GM12872 (cell line): ENCODE measurements at regions not wholly inside any gene's neighbourhood (a gene's known extent, or its start where the extent isn't known, plus 50 kb on each side); places are given as distances from the start of the nearest gene placed in this dataset.

Source experiments
- CTCF ChIP-seq: IDR thresholded peaks from 3 replicates; pipeline ENCODE4 v1.5.1; 2011; ENCODE audit warnings: low read depth, mild to moderate bottlenecking, low read length, moderate library complexity; ENCODE audit not compliant: insufficient read depth

- TF ChIP-seq CTCF = no peak
Measured at GRCh38 chr3:165343185-165343584, 147.0 kb upstream of the SLITRK3 start.

- TF ChIP-seq CTCF = no peak
Measured at GRCh38 chr3:165339753-165340152, 143.6 kb upstream of the SLITRK3 start.

GRCh38 chr3:165336786-165337185 is 140.6 kb upstream of the SLITRK3 start:
- no peak for TF ChIP-seq CTCF
